H9 (cell line): ENCODE measurements at regions not wholly inside any gene's neighbourhood (a gene's known extent, or its start where the extent isn't known, plus 50 kb on each side); places are given as distances from the start of the nearest gene placed in this dataset.

Experiments
- DNase-seq: peaks from one replicate; pipeline ENCODE4 v3.0.0-alpha.2; 2017
- H2AFZ ChIP-seq: one replicate; pipeline ENCODE4 v1.6.1; 2013; ENCODE audit warnings: mild to moderate bottlenecking, low read length, control low read depth, moderate library complexity
- H2AK5ac ChIP-seq: 2 replicates; pipeline ENCODE4 v1.6.1; 2013; ENCODE audit warnings: low read length, control low read depth, mixed read lengths; ENCODE audit not compliant: insufficient read length
- H2BK120ac ChIP-seq: one replicate; pipeline ENCODE4 v1.6.1; 2013; ENCODE audit warnings: low read depth, mild to moderate bottlenecking, low read length, control low read depth, inconsistent platforms; ENCODE audit not compliant: poor library complexity, severe bottlenecking
- H2BK12ac ChIP-seq: 2 replicates; pipeline ENCODE4 v1.6.1; 2013; ENCODE audit warnings: low read length, control low read depth, mixed read lengths, low read depth; ENCODE audit not compliant: insufficient read length
- H2BK15ac ChIP-seq: 2 replicates; pipeline ENCODE4 v1.6.1; 2013; ENCODE audit warnings: low read depth, low read length, control low read depth
- H2BK20ac ChIP-seq: one replicate; pipeline ENCODE4 v1.6.1; 2013; ENCODE audit warnings: low read depth, mild to moderate bottlenecking, low read length, control low read depth, inconsistent platforms; ENCODE audit not compliant: poor library complexity, severe bottlenecking
- H2BK5ac ChIP-seq: 2 replicates; pipeline ENCODE4 v1.6.1; 2013; ENCODE audit warnings: low read length, control low read depth, mixed read lengths; ENCODE audit not compliant: insufficient read length
- H3K14ac ChIP-seq: 2 replicates; pipeline ENCODE4 v1.6.1; 2013; ENCODE audit warnings: low read length, control low read depth; ENCODE audit not compliant: insufficient read depth
- H3K18ac ChIP-seq: 2 replicates; pipeline ENCODE4 v1.6.1; 2013; ENCODE audit warnings: low read depth, mild to moderate bottlenecking, mixed read lengths, low read length, control low read depth; ENCODE audit not compliant: insufficient read length
- H3K23ac ChIP-seq: 2 replicates; pipeline ENCODE4 v1.6.1; 2013; ENCODE audit warnings: low read length, control low read depth, mixed read lengths, low read depth; ENCODE audit not compliant: insufficient read length
- H3K23me2 ChIP-seq: 2 replicates; pipeline ENCODE4 v1.6.1; 2013; ENCODE audit warnings: low read depth, mild to moderate bottlenecking, mixed read lengths, low read length, control low read depth; ENCODE audit not compliant: insufficient read length, poor library complexity, severe bottlenecking
- H3K27ac ChIP-seq: 2 replicates; pipeline ENCODE4 v1.5.1; 2013; ENCODE audit warnings: low read length, control low read depth, mixed read lengths, low read depth; ENCODE audit not compliant: insufficient read length
- H3K27me3 ChIP-seq: 2 replicates; pipeline ENCODE4 v1.6.1; 2013; ENCODE audit warnings: low read length, control low read depth, inconsistent platforms; ENCODE audit not compliant: insufficient read depth
- H3K4ac ChIP-seq: 2 replicates; pipeline ENCODE4 v1.6.1; 2013; ENCODE audit warnings: low read depth, mild to moderate bottlenecking, control low read depth, inconsistent platforms, low read length, moderate library complexity
- H3K4me1 ChIP-seq: 2 replicates; pipeline ENCODE4 v1.6.1; 2013; ENCODE audit warnings: low read length, control low read depth, inconsistent platforms; ENCODE audit not compliant: insufficient read depth
- H3K4me2 ChIP-seq: 2 replicates; pipeline ENCODE4 v1.6.1; 2013; ENCODE audit warnings: low read length, control low read depth, mixed read lengths; ENCODE audit not compliant: insufficient read length, insufficient read depth
- H3K56ac ChIP-seq: 2 replicates; pipeline ENCODE4 v1.6.1; 2013; ENCODE audit warnings: low read depth, mild to moderate bottlenecking, mixed read lengths, low read length, control low read depth; ENCODE audit not compliant: insufficient read length
- H3K79me1 ChIP-seq: 2 replicates; pipeline ENCODE4 v1.6.1; 2013; ENCODE audit warnings: low read depth, mild to moderate bottlenecking, moderate library complexity, low read length, control low read depth, inconsistent platforms; ENCODE audit not compliant: insufficient read depth, poor library complexity, severe bottlenecking
- H3K79me2 ChIP-seq: 2 replicates; pipeline ENCODE4 v1.6.1; 2013; ENCODE audit warnings: low read length, control low read depth, inconsistent platforms; ENCODE audit not compliant: insufficient read depth
- H3K9ac ChIP-seq: 2 replicates; pipeline ENCODE4 v1.6.1; 2013; ENCODE audit warnings: low read length, control low read depth, mixed read lengths; ENCODE audit not compliant: insufficient read length; ENCODE audit errors: extremely low read depth
- H3K9me3 ChIP-seq: one replicate; pipeline ENCODE4 v1.6.1; 2013; ENCODE audit warnings: low read depth, low read length, inconsistent platforms; ENCODE audit not compliant: control insufficient read depth
- H3T11ph ChIP-seq: one replicate; pipeline ENCODE4 v1.6.1; 2013; ENCODE audit warnings: mild to moderate bottlenecking, low read length, control low read depth, inconsistent platforms
- H4K20me1 ChIP-seq: one replicate; pipeline ENCODE4 v1.6.1; 2013; ENCODE audit not compliant: control insufficient read depth, insufficient read length, insufficient read depth
- H4K5ac ChIP-seq: 2 replicates; pipeline ENCODE4 v1.6.1; 2013; ENCODE audit warnings: low read depth, mild to moderate bottlenecking, mixed read lengths, low read length, control low read depth; ENCODE audit not compliant: insufficient read length
- H4K8ac ChIP-seq: replicated peaks from 2 replicates; pipeline ENCODE4 v1.6.1; 2013; ENCODE audit warnings: low read length, control low read depth, mixed read lengths, low read depth; ENCODE audit not compliant: insufficient read length
- H4K91ac ChIP-seq: 2 replicates; pipeline ENCODE4 v1.6.1; 2013; ENCODE audit warnings: low read depth, mild to moderate bottlenecking, moderate library complexity, mixed read lengths, low read length, control low read depth; ENCODE audit not compliant: insufficient read length
- H3K27ac Mint-ChIP-seq, 3 experiments: 2 replicates in 2 of 3; 3 replicates in 1 of 3; pipeline ENCODE4 v1.8.0; 2020 to 2021; ENCODE audit warnings: mixed read lengths in 3 of 3, mild to moderate bottlenecking in 1 of 3, moderate library complexity in 1 of 3
- H3K27me3 Mint-ChIP-seq: 2 replicates; pipeline ENCODE4 v1.8.0; 2021; ENCODE audit warnings: low read depth, mild to moderate bottlenecking, moderate library complexity, mixed read lengths
- H3K36me3 Mint-ChIP-seq, 3 experiments: 2 replicates in 2 of 3; 3 replicates in 1 of 3; pipeline ENCODE4 v1.8.0; 2020 to 2021; ENCODE audit warnings: low read depth in 3 of 3, mixed read lengths in 3 of 3; ENCODE audit not compliant: insufficient read depth in 1 of 3
- H3K4me1 Mint-ChIP-seq, 2 experiments: 2 replicates each; pipeline ENCODE4 v1.8.0; 2020; ENCODE audit warnings: mixed read lengths in 2 of 2
- H3K4me3 Mint-ChIP-seq, 2 experiments: 2 replicates in 1 of 2; 3 replicates in 1 of 2; pipeline ENCODE4 v1.8.0; 2020 to 2021; ENCODE audit warnings: mild to moderate bottlenecking in 2 of 2, mixed read lengths in 2 of 2, moderate library complexity in 1 of 2
- H3K9me3 Mint-ChIP-seq, 2 experiments: 2 replicates in 1 of 2; 3 replicates in 1 of 2; pipeline ENCODE4 v1.8.0; 2020; ENCODE audit warnings: mild to moderate bottlenecking in 2 of 2, mixed read lengths in 2 of 2, moderate library complexity in 1 of 2
- WGBS: extraction: QIAGEN DNeasy Blood & Tissue Kit; methylation state at CpG from one replicate; pipeline ENCODE4 v1.1.7; 2013; ENCODE audit warnings: missing lambda C conversion rate, low lambda C conversion rate, mixed read lengths; ENCODE audit not compliant: insufficient read length; ENCODE audit errors: extremely low coverage; 5-methylcytosine and 5-hydroxymethylcytosine counted together
- TF ChIP-seq, protein P1 (sequence below): fragments of 200-600 bp; sonication (generic); conservative IDR thresholded peaks from 3 replicates; pipeline ENCODE4 v1.8.0; 2021; ENCODE audit warnings: antibody characterized with exemption, mild to moderate bottlenecking

DNA sequence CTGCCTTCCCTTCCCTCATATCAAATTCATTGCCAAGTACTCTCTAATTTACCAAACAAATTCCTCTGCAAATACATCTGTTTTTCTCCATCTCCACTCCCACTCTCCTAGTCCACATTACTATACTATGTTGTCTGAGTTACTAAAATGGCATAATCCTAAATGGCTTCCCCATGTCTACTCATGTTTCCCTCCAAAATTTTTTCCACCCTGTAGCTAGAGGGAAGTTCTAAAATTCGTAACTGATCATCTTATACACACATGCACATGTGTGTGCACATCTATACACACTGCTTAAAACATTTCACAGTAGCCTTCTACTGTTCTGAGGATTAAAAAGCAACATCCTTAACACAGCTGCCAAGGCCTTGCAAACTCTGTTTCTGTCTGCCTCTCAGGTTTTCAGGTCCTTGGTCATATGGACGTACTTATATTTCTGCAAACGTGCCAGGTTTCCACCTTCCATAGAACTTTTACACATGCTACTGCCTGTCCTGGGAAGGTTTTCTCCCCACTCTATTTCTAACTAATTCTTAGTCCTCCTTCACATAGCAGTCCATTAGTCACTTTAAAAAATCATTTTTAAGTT lies 140.6 kb downstream of the LURAP1L start:
- Histone ChIP-seq H3K4ac (no peak overlapping the region), H4K91ac (no peak overlapping the region), H3K23ac (no peak overlapping the region), H3K9me3 (no peaks in the 10 kb centered on the region), H3K4me2 (no peak overlapping the region), H3T11ph (no peak overlapping the region), H3K4me1 (no peaks in the 10 kb centered on the region), H4K20me1 (no peaks in the 10 kb centered on the region), H4K8ac (no peak overlapping the region), H2BK15ac (no peak overlapping the region), H2BK120ac (no peak overlapping the region), H3K79me1 (no peaks in the 10 kb centered on the region), H2BK12ac (no peak overlapping the region), H2BK5ac (no peak overlapping the region), H2BK20ac (no peak overlapping the region), H3K27ac (no peak overlapping the region), H3K79me2 (no peaks in the 10 kb centered on the region), H4K5ac (no peak overlapping the region), H3K27me3 (no peaks in the 10 kb centered on the region), H2AK5ac (no peak overlapping the region), H2AFZ (no peak overlapping the region), H3K56ac (no peak overlapping the region), H3K18ac (no peak overlapping the region), H3K14ac (no peak overlapping the region), H3K23me2 (no peaks in the 10 kb centered on the region), H3K9ac (no peak overlapping the region)
- no peaks in the 10 kb centered on the region for H3K9me3 Mint-ChIP-seq
- H3K36me3 Mint-ChIP-seq: no peaks in the 10 kb centered on the region
- peak overlapping the region in 1 of 3 experiments; percentile 16; a peak in 2 of 7 replicates for H3K27ac Mint-ChIP-seq
- no CpG with 5 or more reads among the region's 3 CpGs for WGBS
- no peaks in the 10 kb centered on the region for H3K27me3 Mint-ChIP-seq
- H3K4me1 Mint-ChIP-seq: peaks cover 16 to 19% of the 10 kb centered on the region in 2 experiments
- no peak overlapping the region for H3K4me3 Mint-ChIP-seq
- TF ChIP-seq, protein P1, sequence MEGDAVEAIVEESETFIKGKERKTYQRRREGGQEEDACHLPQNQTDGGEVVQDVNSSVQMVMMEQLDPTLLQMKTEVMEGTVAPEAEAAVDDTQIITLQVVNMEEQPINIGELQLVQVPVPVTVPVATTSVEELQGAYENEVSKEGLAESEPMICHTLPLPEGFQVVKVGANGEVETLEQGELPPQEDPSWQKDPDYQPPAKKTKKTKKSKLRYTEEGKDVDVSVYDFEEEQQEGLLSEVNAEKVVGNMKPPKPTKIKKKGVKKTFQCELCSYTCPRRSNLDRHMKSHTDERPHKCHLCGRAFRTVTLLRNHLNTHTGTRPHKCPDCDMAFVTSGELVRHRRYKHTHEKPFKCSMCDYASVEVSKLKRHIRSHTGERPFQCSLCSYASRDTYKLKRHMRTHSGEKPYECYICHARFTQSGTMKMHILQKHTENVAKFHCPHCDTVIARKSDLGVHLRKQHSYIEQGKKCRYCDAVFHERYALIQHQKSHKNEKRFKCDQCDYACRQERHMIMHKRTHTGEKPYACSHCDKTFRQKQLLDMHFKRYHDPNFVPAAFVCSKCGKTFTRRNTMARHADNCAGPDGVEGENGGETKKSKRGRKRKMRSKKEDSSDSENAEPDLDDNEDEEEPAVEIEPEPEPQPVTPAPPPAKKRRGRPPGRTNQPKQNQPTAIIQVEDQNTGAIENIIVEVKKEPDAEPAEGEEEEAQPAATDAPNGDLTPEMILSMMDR: no peak
- DNase-seq: no peak
